OCI-LY3 (cell line): ENCODE measurements at regions not wholly inside any gene's neighbourhood (a gene's known extent, or its start where the extent isn't known, plus 50 kb on each side); places are given as distances from the start of the nearest gene placed in this dataset.

Experiments
- H2AFZ ChIP-seq: fragments of 200-600, 300-600 bp; shearing (Covaris generic); 2 replicates; pipeline ENCODE4 v1.6.0; 2014; ENCODE audit warnings: antibody characterized with exemption, low read depth, low read length
- H3K27ac ChIP-seq: fragments of 200-600, 300-600 bp; sonication (generic); 2 replicates; pipeline ENCODE4 v1.5.1; 2014; ENCODE audit warnings: mild to moderate bottlenecking, low read length, moderate library complexity, mixed read lengths
- H3K27me3 ChIP-seq: fragments of 200-600, 300-600 bp; sonication (generic); 2 replicates; pipeline ENCODE4 v1.6.1; 2014; ENCODE audit warnings: low read depth, low read length, mixed read lengths
- H3K36me3 ChIP-seq: fragments of 200-600, 300-600 bp; sonication (generic); replicated peaks from 2 replicates; pipeline ENCODE3; 2014; ENCODE audit warnings: low read depth, low read length, mixed read lengths
- H3K4me1 ChIP-seq: fragments of 300-600, 200-600 bp; sonication (generic); 2 replicates; pipeline ENCODE4 v1.6.1; 2014; ENCODE audit warnings: low read length, mixed read lengths
- H3K4me2 ChIP-seq: fragments of 200-600, 300-600 bp; sonication (generic); 2 replicates; pipeline ENCODE4 v1.6.1; 2014; ENCODE audit warnings: low read length, mixed read lengths
- H3K4me3 ChIP-seq: fragments of 300-600, 200-600 bp; sonication (generic); 2 replicates; pipeline ENCODE4 v1.5.1; 2014; ENCODE audit warnings: antibody characterized with exemption, mild to moderate bottlenecking, low read length, moderate library complexity
- H3K79me2 ChIP-seq: fragments of 300-600, 200-600 bp; shearing (Covaris generic); 2 replicates; pipeline ENCODE4 v1.6.1; 2014; ENCODE audit warnings: mild to moderate bottlenecking, low read length, mixed read lengths
- H3K9ac ChIP-seq: fragments of 300-600, 200-600 bp; shearing (Covaris generic); 2 replicates; pipeline ENCODE4 v1.6.0; 2014; ENCODE audit warnings: mild to moderate bottlenecking, low read length, moderate library complexity
- H3K9me3 ChIP-seq: fragments of 200-600, 300-600 bp; shearing (Covaris generic); 2 replicates; pipeline ENCODE4 v1.6.1; 2014; ENCODE audit warnings: low read length, mixed read lengths; ENCODE audit not compliant: insufficient read depth
- H4K20me1 ChIP-seq: fragments of 200-600, 300-600 bp; sonication (generic); 2 replicates; pipeline ENCODE4 v1.6.1; 2016; ENCODE audit warnings: low read length, mixed read lengths; ENCODE audit not compliant: insufficient read depth
- CTCF ChIP-seq: fragments of 200-600, 300-600 bp; sonication (generic); IDR thresholded peaks from 2 replicates; pipeline ENCODE4 v1.5.1; 2014; ENCODE audit warnings: antibody characterized with exemption, low read length, low read depth
- EZH2phosphoT487 ChIP-seq: fragments of 200-600 bp; shearing (Covaris generic); IDR thresholded peaks from 2 replicates; pipeline ENCODE4 v1.6.1; 2018; ENCODE audit warnings: antibody characterized with exemption, mixed run types, low read depth

GRCh38 chr6:126232671-126233070 is 107.2 kb upstream of the CENPW start:
- H3K4me2 ChIP-seq, result no peak overlapping the region
- TF ChIP-seq CTCF (no peak), EZH2phosphoT487 (no peak)
- H3K9ac ChIP-seq, result no peak overlapping the region
- no peaks in the 10 kb centered on the region for H3K36me3 ChIP-seq
- H3K4me1 ChIP-seq, result peaks cover 21% of the 10 kb centered on the region
- H3K9me3 ChIP-seq, result no peaks in the 10 kb centered on the region
- H2AFZ ChIP-seq, result no peak overlapping the region
- no peak overlapping the region for H3K4me3 ChIP-seq
- no peaks in the 10 kb centered on the region for H3K79me2 ChIP-seq
- no peak overlapping the region for H3K27ac ChIP-seq
- H4K20me1 ChIP-seq, result no peaks in the 10 kb centered on the region
- H3K27me3 ChIP-seq, result no peaks in the 10 kb centered on the region

GRCh38 chr6:126233192-126233591 is 106.7 kb upstream of the CENPW start:
- no peak overlapping the region for H3K4me2 ChIP-seq
- H3K79me2 ChIP-seq, result no peaks in the 10 kb centered on the region
- no peak overlapping the region for H2AFZ ChIP-seq
- H3K4me1 ChIP-seq, result peaks cover 16% of the 10 kb centered on the region
- H3K27me3 ChIP-seq, result no peaks in the 10 kb centered on the region
- H3K9me3 ChIP-seq, result no peaks in the 10 kb centered on the region
- no peak overlapping the region for H3K4me3 ChIP-seq
- TF ChIP-seq CTCF, result no peak
- no peak for TF ChIP-seq EZH2phosphoT487
- no peaks in the 10 kb centered on the region for H3K36me3 ChIP-seq
- no peak overlapping the region for H3K27ac ChIP-seq
- H3K9ac ChIP-seq, result no peak overlapping the region
- H4K20me1 ChIP-seq, result no peaks in the 10 kb centered on the region

GRCh38 chr6:126235363-126235762 is 104.6 kb upstream of the CENPW start:
- Histone ChIP-seq H3K4me1 (no peaks in the 10 kb centered on the region), H3K79me2 (no peaks in the 10 kb centered on the region), H2AFZ (no peak overlapping the region), H3K9ac (no peak overlapping the region), H3K36me3 (no peaks in the 10 kb centered on the region), H3K27ac (no peak overlapping the region), H3K4me2 (no peak overlapping the region), H3K27me3 (no peaks in the 10 kb centered on the region), H3K4me3 (no peak overlapping the region), H4K20me1 (no peaks in the 10 kb centered on the region), H3K9me3 (no peaks in the 10 kb centered on the region)
- TF ChIP-seq EZH2phosphoT487 (no peak), CTCF (no peak)

GRCh38 chr6:126245077-126245476 is 94.8 kb upstream of the CENPW start:
- TF ChIP-seq EZH2phosphoT487 (no peak), CTCF (no peak)
- no peak overlapping the region for H3K9ac ChIP-seq
- no peak overlapping the region for H3K27ac ChIP-seq

More at GRCh38 chr6:126245077-126245476, 94.8 kb upstream of the CENPW start:
- H3K36me3 ChIP-seq, result no peaks in the 10 kb centered on the region
- no peak overlapping the region for H3K4me3 ChIP-seq
- H3K79me2 ChIP-seq, result no peaks in the 10 kb centered on the region
- H3K4me1 ChIP-seq, result peaks cover 3% of the 10 kb centered on the region
- no peak overlapping the region for H3K4me2 ChIP-seq
- no peaks in the 10 kb centered on the region for H4K20me1 ChIP-seq
- H2AFZ ChIP-seq, result no peak overlapping the region
- H3K9me3 ChIP-seq, result no peaks in the 10 kb centered on the region
- H3K27me3 ChIP-seq, result no peaks in the 10 kb centered on the region
